ENCODE measurements at regions not wholly inside any gene's neighbourhood (a gene's known extent, or its start where the extent isn't known, plus 50 kb on each side); places are given as distances from the start of the nearest gene placed in this dataset.

- WGBS, 5 donors: 43 to 57% (median 48%) methylated on average over 4 of the region's 4 CpGs
- Histone ChIP-seq H3K4me3 (no peak overlapping the region), H3K27me3 (replicated peaks in 1 of 7) (no peaks in the 10 kb centered on the region), H3K4me1 (no peaks in the 10 kb centered on the region), H3K36me3 (no peaks in the 10 kb centered on the region), H3K9me3 (no peaks in the 10 kb centered on the region), H3K27ac (no peak overlapping the region)
- TF ChIP-seq POLR2AphosphoS5 (IDR thresholded peaks at IDR 0.05) (no peak), POLR2A (IDR thresholded peaks at IDR 0.05) (no peak), CTCF (IDR thresholded peaks at IDR 0.05 in 8 of 11, conservative IDR thresholded peaks at IDR 0.05 in 3 of 11) (no peak)
- intact Hi-C loops (cut with DNase I; ENCODE audit: low total_unique reads): no loop called here
- DNase-seq: no peak
Measured at GRCh38 chr5:8827696-8828095, 718.2 kb downstream of the SEMA5A start.

- Histone ChIP-seq H3K27me3 (replicated peaks in 1 of 7) (no peaks in the 10 kb centered on the region), H3K27ac (no peak overlapping the region), H3K4me1 (no peaks in the 10 kb centered on the region), H3K9me3 (no peaks in the 10 kb centered on the region), H3K4me3 (no peak overlapping the region), H3K36me3 (no peaks in the 10 kb centered on the region)
- TF ChIP-seq POLR2AphosphoS5 (IDR thresholded peaks at IDR 0.05): no peak
- no peak for TF ChIP-seq CTCF (IDR thresholded peaks at IDR 0.05 in 8 of 11, conservative IDR thresholded peaks at IDR 0.05 in 3 of 11)
- TF ChIP-seq POLR2A (IDR thresholded peaks at IDR 0.05): no peak
- 77 to 98% (median 92%) methylated on average over 2 of the region's 2 CpGs for WGBS, 5 donors
- intact Hi-C loops (cut with DNase I; ENCODE audit: low total_unique reads): no loop called here
- DNase-seq: no peak
Measured at GRCh38 chr5:8828596-8829322, 717.1 kb downstream of the SEMA5A start.

- TF ChIP-seq CTCF (IDR thresholded peaks at IDR 0.05 in 8 of 11, conservative IDR thresholded peaks at IDR 0.05 in 3 of 11) (no peak), POLR2AphosphoS5 (IDR thresholded peaks at IDR 0.05) (no peak), POLR2A (IDR thresholded peaks at IDR 0.05) (no peak)
- Histone ChIP-seq H3K36me3 (no peaks in the 10 kb centered on the region), H3K9me3 (no peaks in the 10 kb centered on the region), H3K4me1 (no peaks in the 10 kb centered on the region), H3K27me3 (replicated peaks in 1 of 7) (no peaks in the 10 kb centered on the region), H3K4me3 (no peak overlapping the region), H3K27ac (no peak overlapping the region)
- intact Hi-C loops (cut with DNase I; ENCODE audit: low total_unique reads): no loop called here
- no peak for DNase-seq
Measured at GRCh38 chr5:8829323-8830029, 716.4 kb downstream of the SEMA5A start.

- intact Hi-C loops (cut with DNase I; ENCODE audit: low total_unique reads): no loop called here
- 70 to 87% (median 75%) methylated on average over 3 of the region's 3 CpGs for WGBS, 5 donors
- H3K27ac ChIP-seq: no peak overlapping the region
- H3K27me3 ChIP-seq (replicated peaks in 1 of 7): no peaks in the 10 kb centered on the region
- no peak for DNase-seq
- no peaks in the 10 kb centered on the region for H3K4me1 ChIP-seq
- H3K36me3 ChIP-seq: no peaks in the 10 kb centered on the region
- TF ChIP-seq POLR2A (IDR thresholded peaks at IDR 0.05): no peak
- no peak for TF ChIP-seq POLR2AphosphoS5 (IDR thresholded peaks at IDR 0.05)
- no peak for TF ChIP-seq CTCF (IDR thresholded peaks at IDR 0.05 in 8 of 11, conservative IDR thresholded peaks at IDR 0.05 in 3 of 11)
- H3K9me3 ChIP-seq: no peaks in the 10 kb centered on the region
- no peak overlapping the region for H3K4me3 ChIP-seq
Measured at GRCh38 chr5:8831251-8831650, 714.6 kb downstream of the SEMA5A start.
